SK-N-SH treated with all-trans-retinoic acid at 6 μM for 48 hours (cell line): ENCODE measurements at regions not wholly inside any gene's neighbourhood (a gene's known extent, or its start where the extent isn't known, plus 50 kb on each side); places are given as distances from the start of the nearest gene placed in this dataset.

ENCODE experiments used
- ATAC-seq: fragments of 200-7000 bp; cut with Tn5 transposase; 3 replicates; pipeline ENCODE4 v1.9.1; 2020; ENCODE audit warnings: mild to moderate bottlenecking, moderate library complexity
- ARNTL ChIP-seq: fragments of 450-650 bp; formaldehyde crosslinking; IDR thresholded peaks from 2 replicates; pipeline ENCODE4 v1.5.0; 2020; ENCODE audit warnings: low read depth, mild to moderate bottlenecking, moderate library complexity, borderline replicate concordance
- BACH2 ChIP-seq: fragments of 250-450 bp; sonication (Bioruptor Pico); IDR thresholded peaks from 2 replicates; pipeline ENCODE4 v1.9.0; 2021; ENCODE audit warnings: mild to moderate bottlenecking, borderline replicate concordance
- CREB5 ChIP-seq: fragments of 250-450 bp; sonication (Bioruptor Pico); IDR thresholded peaks from 2 replicates; pipeline ENCODE4 v1.5.1; 2020; ENCODE audit warnings: low read depth, mild to moderate bottlenecking, moderate library complexity
- GLIS3 ChIP-seq: fragments of 250-450 bp; sonication (Bioruptor Pico); IDR thresholded peaks from 2 replicates; pipeline ENCODE4 v1.5.0; 2020; ENCODE audit warnings: mild to moderate bottlenecking, moderate library complexity
- OSR1 ChIP-seq: fragments of 250-450 bp; sonication (Bioruptor Pico); IDR thresholded peaks from 2 replicates; pipeline ENCODE4 v1.8.0; 2022; ENCODE audit warnings: moderate library complexity, mild to moderate bottlenecking, inconsistent platforms
- PATZ1 ChIP-seq: fragments of 250-450 bp; sonication (Bioruptor Pico); IDR thresholded peaks from 2 replicates; pipeline ENCODE4 v1.8.0; 2020; ENCODE audit warnings: mild to moderate bottlenecking, moderate library complexity, borderline replicate concordance
- POU6F1 ChIP-seq: fragments of 250-450 bp; sonication (Bioruptor Pico); IDR thresholded peaks from 2 replicates; pipeline ENCODE4 v1.8.0; 2021; ENCODE audit warnings: low read depth, mild to moderate bottlenecking, moderate library complexity, borderline replicate concordance
- PPARA ChIP-seq: fragments of 250-450 bp; sonication (Bioruptor Pico); IDR thresholded peaks from 2 replicates; pipeline ENCODE4 v1.5.0; 2020; ENCODE audit warnings: mild to moderate bottlenecking, borderline replicate concordance
- RARB ChIP-seq: fragments of 250-450 bp; sonication (Bioruptor Pico); IDR thresholded peaks from 2 replicates; pipeline ENCODE4 v1.8.0; 2021; ENCODE audit warnings: mild to moderate bottlenecking, moderate library complexity
- SNAI2 ChIP-seq: fragments of 250-450 bp; sonication (Bioruptor Pico); IDR thresholded peaks from 2 replicates; pipeline ENCODE4 v1.5.0; 2020; ENCODE audit warnings: mild to moderate bottlenecking, moderate library complexity
- TCF4 ChIP-seq: fragments of 250-450 bp; sonication (Bioruptor Pico); IDR thresholded peaks from 2 replicates; pipeline ENCODE4 v1.8.0; 2021; ENCODE audit warnings: mild to moderate bottlenecking, moderate library complexity, borderline replicate concordance
- TOX ChIP-seq: fragments of 250-450 bp; sonication (Bioruptor Pico); IDR thresholded peaks from 2 replicates; pipeline ENCODE4 v1.8.0; 2021; ENCODE audit warnings: mild to moderate bottlenecking, moderate library complexity, borderline replicate concordance
- ZC3H10 ChIP-seq: fragments of 250-450 bp; sonication (Bioruptor Pico); IDR thresholded peaks from 2 replicates; pipeline ENCODE4 v1.5.1; 2021; ENCODE audit warnings: mild to moderate bottlenecking, moderate library complexity
- ZFP30 ChIP-seq: fragments of 450-650 bp; formaldehyde crosslinking; IDR thresholded peaks from 2 replicates; pipeline ENCODE4 v1.5.0; 2022; ENCODE audit warnings: mild to moderate bottlenecking, moderate library complexity
- ZNF565 ChIP-seq: fragments of 450-650 bp; formaldehyde crosslinking; conservative IDR thresholded peaks from 2 replicates; pipeline ENCODE4 v1.5.0; 2020; ENCODE audit warnings: low read depth, mild to moderate bottlenecking, moderate library complexity
- ZNF70 ChIP-seq: fragments of 450-650 bp; formaldehyde crosslinking; IDR thresholded peaks from 2 replicates; pipeline ENCODE4 v1.5.0; 2020; ENCODE audit warnings: mild to moderate bottlenecking, moderate library complexity
- ZNF8 ChIP-seq: fragments of 450-650 bp; formaldehyde crosslinking; IDR thresholded peaks from 2 replicates; pipeline ENCODE4 v1.5.0; 2020; ENCODE audit warnings: mild to moderate bottlenecking, moderate library complexity
- TF ChIP-seq, protein P1 (sequence below): fragments of 250-450 bp; sonication (Bioruptor Pico); IDR thresholded peaks from 2 replicates; pipeline ENCODE4 v1.5.0; 2020; ENCODE audit warnings: mild to moderate bottlenecking, moderate library complexity

GRCh38 chr6:56845032-56845431, 109.9 kb upstream of the BEND6 start:
- TF ChIP-seq ZNF70 (CRISPR knock-in tag) = no peak
- no peak for TF ChIP-seq SNAI2
- ATAC-seq = no peak

GRCh38 chr6:56843476-56844349, 111.2 kb upstream of the BEND6 start:
- no peak for TF ChIP-seq ZNF8 (CRISPR knock-in tag)

DNA sequence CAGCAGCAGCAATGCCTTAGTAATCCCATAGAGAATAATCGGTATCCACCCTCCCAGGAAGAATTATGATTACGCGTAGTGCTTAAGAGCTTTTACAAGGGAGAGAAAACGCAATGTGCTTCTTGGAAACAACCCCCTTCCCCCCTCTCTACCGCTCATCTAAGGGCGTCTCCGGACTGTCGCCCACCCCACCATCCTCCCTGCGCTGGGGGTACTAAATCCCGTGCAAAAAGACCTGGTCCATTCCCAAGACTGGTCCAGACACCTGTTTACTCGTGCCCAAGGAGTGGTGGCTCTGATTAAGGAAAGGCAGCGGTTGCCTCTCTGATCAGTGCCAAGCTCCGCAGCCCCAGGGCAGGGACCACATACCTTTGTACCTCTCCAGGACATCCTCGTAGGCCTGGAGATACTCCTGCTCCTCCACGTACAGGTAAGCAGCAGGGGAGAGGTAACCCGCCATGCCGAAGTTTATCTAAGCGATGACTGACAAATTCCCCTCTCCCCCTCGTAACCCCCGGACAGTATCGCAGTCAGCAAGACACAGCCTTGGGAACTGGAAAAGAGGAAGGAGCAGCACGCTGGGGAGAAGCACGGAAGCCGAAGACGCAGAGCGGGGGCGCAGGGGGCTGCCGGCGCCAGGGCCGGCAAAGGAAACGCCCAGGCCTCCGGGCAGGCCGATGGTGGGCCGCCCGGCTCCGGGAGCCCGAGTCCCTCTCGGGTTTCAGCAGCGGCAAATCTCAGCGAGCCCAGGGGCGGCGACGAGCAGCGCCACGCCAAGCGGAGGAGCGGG, 112.0 kb upstream of the BEND6 start:
- TF ChIP-seq POU6F1 = no peak
- no peak for TF ChIP-seq GLIS3 (CRISPR knock-in tag)
- TF ChIP-seq PPARA (CRISPR knock-in tag) = no peak
- TF ChIP-seq, protein P1, sequence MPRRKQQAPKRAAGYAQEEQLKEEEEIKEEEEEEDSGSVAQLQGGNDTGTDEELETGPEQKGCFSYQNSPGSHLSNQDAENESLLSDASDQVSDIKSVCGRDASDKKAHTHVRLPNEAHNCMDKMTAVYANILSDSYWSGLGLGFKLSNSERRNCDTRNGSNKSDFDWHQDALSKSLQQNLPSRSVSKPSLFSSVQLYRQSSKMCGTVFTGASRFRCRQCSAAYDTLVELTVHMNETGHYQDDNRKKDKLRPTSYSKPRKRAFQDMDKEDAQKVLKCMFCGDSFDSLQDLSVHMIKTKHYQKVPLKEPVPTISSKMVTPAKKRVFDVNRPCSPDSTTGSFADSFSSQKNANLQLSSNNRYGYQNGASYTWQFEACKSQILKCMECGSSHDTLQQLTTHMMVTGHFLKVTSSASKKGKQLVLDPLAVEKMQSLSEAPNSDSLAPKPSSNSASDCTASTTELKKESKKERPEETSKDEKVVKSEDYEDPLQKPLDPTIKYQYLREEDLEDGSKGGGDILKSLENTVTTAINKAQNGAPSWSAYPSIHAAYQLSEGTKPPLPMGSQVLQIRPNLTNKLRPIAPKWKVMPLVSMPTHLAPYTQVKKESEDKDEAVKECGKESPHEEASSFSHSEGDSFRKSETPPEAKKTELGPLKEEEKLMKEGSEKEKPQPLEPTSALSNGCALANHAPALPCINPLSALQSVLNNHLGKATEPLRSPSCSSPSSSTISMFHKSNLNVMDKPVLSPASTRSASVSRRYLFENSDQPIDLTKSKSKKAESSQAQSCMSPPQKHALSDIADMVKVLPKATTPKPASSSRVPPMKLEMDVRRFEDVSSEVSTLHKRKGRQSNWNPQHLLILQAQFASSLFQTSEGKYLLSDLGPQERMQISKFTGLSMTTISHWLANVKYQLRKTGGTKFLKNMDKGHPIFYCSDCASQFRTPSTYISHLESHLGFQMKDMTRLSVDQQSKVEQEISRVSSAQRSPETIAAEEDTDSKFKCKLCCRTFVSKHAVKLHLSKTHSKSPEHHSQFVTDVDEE (CRISPR knock-in tag) = no peak
- TF ChIP-seq BACH2 (CRISPR knock-in tag) = no peak
- no peak for TF ChIP-seq RARB (CRISPR knock-in tag)
- TF ChIP-seq TOX (CRISPR knock-in tag) = no peak
- no peak for TF ChIP-seq CREB5 (CRISPR knock-in tag)
- no peak for TF ChIP-seq PATZ1
- TF ChIP-seq ARNTL (CRISPR knock-in tag) = no peak
- TF ChIP-seq ZFP30 (CRISPR knock-in tag) = no peak
- ATAC-seq = peak; percentile 13

More at GRCh38 chr6:56843476-56844349, 111.2 kb upstream of the BEND6 start:
- ATAC-seq = peak; percentile 90

- ATAC-seq = no peak
- TF ChIP-seq ZNF565 (no peak), PATZ1 (no peak), BACH2 (CRISPR knock-in tag) (no peak), ZC3H10 (CRISPR knock-in tag) (no peak), TCF4 (CRISPR knock-in tag) (no peak), SNAI2 (no peak), OSR1 (no peak), ZNF8 (CRISPR knock-in tag) (no peak), PPARA (CRISPR knock-in tag) (no peak), POU6F1 (no peak), ARNTL (CRISPR knock-in tag) (no peak), ZFP30 (CRISPR knock-in tag) (no peak)
- TF ChIP-seq, protein P1 (CRISPR knock-in tag) = no peak
These were observed 113.2 kb upstream of the BEND6 start for GRCh38 chr6:56841751-56842150.
